Gastroesophageal sphincter (tissue), 4 donors: ENCODE measurements at regions not wholly inside any gene's neighbourhood (a gene's known extent, or its start where the extent isn't known, plus 50 kb on each side); places are given as distances from the start of the nearest gene placed in this dataset.

ENCODE experiments used
- ATAC-seq: fragments of 150-250 bp; one replicate; pipeline ENCODE4 v1.9.1; 2016; ENCODE audit warnings: mild to moderate bottlenecking, moderate library complexity
- H3K27ac ChIP-seq, 4 donors: fragments of 200-600 bp; sonication (generic) in 3 of 4; 1 replicate in 3 of 4; 2 replicates in 1 of 4; pipeline ENCODE4 v1.5.1; 2016 to 2019
- H3K27me3 ChIP-seq: fragments of 200-600 bp; sonication (generic); one replicate; pipeline ENCODE4 v1.5.1; 2019
- H3K36me3 ChIP-seq, 2 donors: fragments of 200-600 bp; sonication (generic); one replicate each; pipeline ENCODE4 v1.5.1; 2019; ENCODE audit warnings: control low read depth in 1 of 2
- H3K4me1 ChIP-seq, 3 donors: fragments of 200-600 bp; sonication (generic); 1 replicate in 2 of 3; 2 replicates in 1 of 3; pipeline ENCODE4 v1.5.1; 2016 to 2019; ENCODE audit warnings: control low read depth in 2 of 3
- H3K4me3 ChIP-seq, 2 donors: fragments of 200-600 bp; sonication (generic); one replicate each; pipeline ENCODE4 v1.5.1; 2019; ENCODE audit warnings: mild to moderate bottlenecking in 1 of 2, moderate library complexity in 1 of 2
- H3K9me3 ChIP-seq, 3 donors: fragments of 200-600 bp; sonication (generic); one replicate each; pipeline ENCODE4 v1.5.1; 2017 to 2019; ENCODE audit warnings: control low read depth in 2 of 3
- EP300 ChIP-seq: sonication (generic); formaldehyde crosslinking; IDR thresholded peaks from one replicate; pipeline ENCODE4 v1.6.1; 2017; ENCODE audit warnings: antibody characterized with exemption, mild to moderate bottlenecking
- POLR2A ChIP-seq, 2 donors: fragments of 450-650 bp; IDR thresholded peaks; one replicate each; pipeline ENCODE4 v1.6.1; 2017; ENCODE audit warnings: antibody characterized with exemption in 2 of 2, mild to moderate bottlenecking in 2 of 2, moderate library complexity in 1 of 2
- POLR2AphosphoS5 ChIP-seq: sonication (generic); formaldehyde crosslinking; IDR thresholded peaks from one replicate; pipeline ENCODE4 v1.6.1; 2017; ENCODE audit warnings: antibody characterized with exemption
- WGBS, 2 donors: methylation state at CpG; one replicate each; pipeline ENCODE4 v1.1.5; 2018; ENCODE audit warnings: low coverage in 1 of 2; 5-methylcytosine and 5-hydroxymethylcytosine counted together
- small RNA-seq, 4 donors: library from RNA; depleted of rRNA; stranded (forward); fragments of <200 nt; gene quantifications; one replicate each; pipeline ENCODE3, GENCODE V24; 2016
- TF ChIP-seq, protein P1 (sequence below), 4 experiments: fragments of 200-600 bp in 2 of 4; fragments of 450-650 bp in 2 of 4; sonication (generic) in 1 of 4; IDR thresholded peaks; one replicate each; pipeline ENCODE4 v1.5.1; 2017 to 2019; ENCODE audit warnings: antibody characterized with exemption in 4 of 4, mild to moderate bottlenecking in 2 of 4, moderate library complexity in 2 of 4

DNA sequence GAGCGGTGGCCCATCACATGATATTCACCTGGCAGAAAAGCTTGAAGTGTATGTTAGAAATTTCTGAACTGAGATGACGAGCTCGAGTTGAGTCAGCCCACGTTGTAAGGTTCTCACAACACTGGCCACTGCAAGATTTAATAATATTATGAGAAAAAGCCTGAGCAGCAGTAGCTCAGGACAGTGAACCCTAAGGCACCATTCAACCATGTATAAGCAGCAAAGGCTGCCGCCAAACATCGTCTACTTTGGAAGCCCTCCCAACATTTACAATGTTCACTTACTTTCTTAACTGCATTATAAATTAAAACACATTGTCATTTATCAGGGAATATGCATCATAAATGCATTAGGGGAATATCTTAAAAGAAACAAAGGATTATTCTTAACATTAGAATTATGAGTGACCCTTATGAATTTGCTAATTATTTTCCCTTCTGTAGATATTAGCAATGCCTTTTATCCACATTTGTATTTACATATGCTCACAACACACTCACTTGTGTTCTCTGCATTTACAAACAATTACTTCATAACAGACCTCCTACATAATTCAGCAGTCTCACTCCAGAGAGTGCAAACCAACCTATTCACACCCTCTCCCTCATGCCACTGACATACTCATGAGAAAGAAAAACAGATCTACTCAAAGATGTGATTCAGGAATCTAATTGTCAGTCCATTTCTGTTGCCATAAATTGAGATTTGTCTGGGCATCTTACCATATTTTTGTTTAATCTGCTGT, 57.7 kb upstream of the CARD18 start:
- H3K9me3 ChIP-seq = no peaks in the 10 kb centered on the region
- H3K36me3 ChIP-seq = no peaks in the 10 kb centered on the region
- TF ChIP-seq POLR2AphosphoS5 = no peak
- TF ChIP-seq, protein P1, sequence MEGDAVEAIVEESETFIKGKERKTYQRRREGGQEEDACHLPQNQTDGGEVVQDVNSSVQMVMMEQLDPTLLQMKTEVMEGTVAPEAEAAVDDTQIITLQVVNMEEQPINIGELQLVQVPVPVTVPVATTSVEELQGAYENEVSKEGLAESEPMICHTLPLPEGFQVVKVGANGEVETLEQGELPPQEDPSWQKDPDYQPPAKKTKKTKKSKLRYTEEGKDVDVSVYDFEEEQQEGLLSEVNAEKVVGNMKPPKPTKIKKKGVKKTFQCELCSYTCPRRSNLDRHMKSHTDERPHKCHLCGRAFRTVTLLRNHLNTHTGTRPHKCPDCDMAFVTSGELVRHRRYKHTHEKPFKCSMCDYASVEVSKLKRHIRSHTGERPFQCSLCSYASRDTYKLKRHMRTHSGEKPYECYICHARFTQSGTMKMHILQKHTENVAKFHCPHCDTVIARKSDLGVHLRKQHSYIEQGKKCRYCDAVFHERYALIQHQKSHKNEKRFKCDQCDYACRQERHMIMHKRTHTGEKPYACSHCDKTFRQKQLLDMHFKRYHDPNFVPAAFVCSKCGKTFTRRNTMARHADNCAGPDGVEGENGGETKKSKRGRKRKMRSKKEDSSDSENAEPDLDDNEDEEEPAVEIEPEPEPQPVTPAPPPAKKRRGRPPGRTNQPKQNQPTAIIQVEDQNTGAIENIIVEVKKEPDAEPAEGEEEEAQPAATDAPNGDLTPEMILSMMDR (IDR thresholded peaks at IDR 0.05) = no peak
- no peak for TF ChIP-seq EP300
- H3K27me3 ChIP-seq = no peaks in the 10 kb centered on the region
- 57 to 83% methylated on average over 6 of the region's 6 CpGs for WGBS, 2 donors
- no peak overlapping the region for H3K4me3 ChIP-seq
- no peaks in the 10 kb centered on the region for H3K4me1 ChIP-seq
- H3K27ac ChIP-seq = no peak overlapping the region
- no peak for ATAC-seq

DNA sequence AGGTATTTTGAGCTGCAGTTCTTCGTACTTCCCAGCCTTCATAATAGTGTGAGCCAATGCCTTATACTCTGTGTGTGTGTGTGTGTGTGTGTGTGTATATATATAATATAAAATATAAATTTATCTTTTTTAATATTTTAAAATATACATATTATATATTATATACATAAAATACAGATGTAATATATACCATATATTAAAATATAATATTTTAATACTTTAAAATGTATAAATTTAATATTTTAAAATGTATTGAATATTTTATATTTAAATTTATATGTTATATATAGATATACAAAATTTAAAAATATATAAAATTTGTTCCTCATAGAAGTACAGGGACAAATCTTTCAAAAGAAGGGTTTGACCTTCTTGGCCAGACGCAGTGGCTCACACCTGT, 53.7 kb upstream of the CARD18 start:
- no peaks in the 10 kb centered on the region for H3K36me3 ChIP-seq
- H3K27me3 ChIP-seq = no peaks in the 10 kb centered on the region
- H3K4me1 ChIP-seq = no peaks in the 10 kb centered on the region
- TF ChIP-seq, protein P1 (IDR thresholded peaks at IDR 0.05) = no peak
- TF ChIP-seq POLR2A (IDR thresholded peaks at IDR 0.05) (no peak), POLR2AphosphoS5 (no peak), EP300 (no peak)
- H3K27ac ChIP-seq = no peak overlapping the region
- no peak overlapping the region for H3K4me3 ChIP-seq
- ATAC-seq = no peak
- H3K9me3 ChIP-seq = no peaks in the 10 kb centered on the region
- WGBS, 2 donors = 82 to 100% methylated on average over 2 of the region's 2 CpGs

DNA sequence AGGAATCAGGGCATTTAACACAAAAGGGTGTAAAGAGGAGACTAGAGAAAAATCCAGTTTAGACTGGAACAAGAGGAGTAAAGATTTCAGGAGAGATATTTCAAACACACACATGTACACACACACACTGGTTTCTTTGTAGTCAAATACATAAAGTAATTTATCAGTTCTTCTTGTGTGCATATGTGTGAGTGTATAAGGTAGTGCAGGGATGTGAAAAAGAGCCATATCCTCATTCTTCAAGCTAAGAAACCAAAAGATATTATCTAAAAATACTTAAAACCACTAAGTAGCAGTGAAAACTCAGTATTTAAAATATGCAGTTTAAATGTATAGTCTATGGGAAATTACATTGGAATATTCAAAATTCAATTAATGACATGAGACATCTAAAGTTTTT, 52.5 kb upstream of the CARD18 start:
- TF ChIP-seq, protein P1 (IDR thresholded peaks at IDR 0.05) = no peak
- TF ChIP-seq POLR2AphosphoS5 = no peak
- no peak overlapping the region for H3K27ac ChIP-seq
- H3K4me1 ChIP-seq = no peaks in the 10 kb centered on the region
- no peaks in the 10 kb centered on the region for H3K36me3 ChIP-seq
- no peak overlapping the region for H3K4me3 ChIP-seq
- H3K9me3 ChIP-seq = no peaks in the 10 kb centered on the region
- no peaks in the 10 kb centered on the region for H3K27me3 ChIP-seq
- ATAC-seq = no peak

DNA sequence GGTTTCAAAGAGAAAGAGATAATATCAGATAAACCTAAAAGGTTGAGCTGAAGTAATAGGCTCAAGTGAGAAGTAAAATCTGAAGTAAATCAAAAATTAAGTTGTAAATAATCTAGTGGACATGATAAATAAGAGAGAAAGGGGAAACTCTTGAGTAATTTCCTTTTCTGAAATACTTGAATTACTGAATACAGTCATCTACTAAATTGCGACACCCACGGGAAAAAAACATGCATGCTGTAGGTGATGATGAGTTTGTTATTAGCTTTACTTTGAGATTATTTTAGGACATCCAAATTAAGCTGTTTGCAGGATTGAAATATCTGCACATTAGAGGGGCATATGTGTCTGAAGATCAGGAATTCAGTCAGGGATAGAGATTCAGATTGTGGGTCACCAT, 50.0 kb upstream of the CARD18 start:
- no peak overlapping the region for H3K27ac ChIP-seq
- no peaks in the 10 kb centered on the region for H3K27me3 ChIP-seq
- H3K36me3 ChIP-seq = no peaks in the 10 kb centered on the region
- WGBS, 2 donors = 76 to 89% methylated on average over 2 of the region's 2 CpGs
- no peak for TF ChIP-seq EP300
- TF ChIP-seq, protein P1 (IDR thresholded peaks at IDR 0.05) = no peak
- TF ChIP-seq POLR2A (IDR thresholded peaks at IDR 0.05) = no peak
- no peak for TF ChIP-seq POLR2AphosphoS5
- no peaks in the 10 kb centered on the region for H3K9me3 ChIP-seq
- no peaks in the 10 kb centered on the region for H3K4me1 ChIP-seq
- no peak for ATAC-seq
- H3K4me3 ChIP-seq = no peak overlapping the region

Small RNA genes in the stretch of these regions (small RNA-seq; reads per million reads assigned to genes)
- 0 reads per million in 4 donors for gene AP003181.1
- 0 reads per million in 4 donors for gene RF00017
